IPS-18a (cell line): ENCODE measurements at regions not wholly inside any gene's neighbourhood (a gene's known extent, or its start where the extent isn't known, plus 50 kb on each side); places are given as distances from the start of the nearest gene placed in this dataset.

Source experiments
- H3K27ac ChIP-seq: one replicate; pipeline ENCODE4 v1.5.1; 2013; ENCODE audit warnings: low read length
- H3K27me3 ChIP-seq: one replicate; pipeline ENCODE4 v1.6.1; 2013; ENCODE audit warnings: mild to moderate bottlenecking, low read length; ENCODE audit not compliant: control insufficient read depth, insufficient read depth
- H3K36me3 ChIP-seq: one replicate; pipeline ENCODE4 v1.6.1; 2013; ENCODE audit warnings: low read depth, low read length; ENCODE audit not compliant: control insufficient read depth
- H3K4me1 ChIP-seq: one replicate; pipeline ENCODE4 v1.6.1; 2013; ENCODE audit warnings: low read depth, low read length; ENCODE audit not compliant: control insufficient read depth
- H3K4me3 ChIP-seq: one replicate; pipeline ENCODE4 v1.5.1; 2013; ENCODE audit warnings: low read length
- H3K9ac ChIP-seq: one replicate; pipeline ENCODE4 v1.6.1; 2013; ENCODE audit warnings: mild to moderate bottlenecking, low read length, moderate library complexity
- H3K9me3 ChIP-seq: one replicate; pipeline ENCODE4 v1.6.1; 2013; ENCODE audit warnings: low read depth, low read length; ENCODE audit not compliant: control insufficient read depth

- Histone ChIP-seq H3K36me3 (no peaks in the 10 kb centered on the region), H3K9ac (no peak overlapping the region), H3K4me1 (no peaks in the 10 kb centered on the region), H3K9me3 (no peaks in the 10 kb centered on the region), H3K4me3 (no peak overlapping the region), H3K27ac (no peak overlapping the region), H3K27me3 (no peaks in the 10 kb centered on the region)
Measured at GRCh38 chr4:124177647-124178425, 534.7 kb downstream of the ANKRD50 start.

- Histone ChIP-seq H3K27ac (no peak overlapping the region), H3K9ac (no peak overlapping the region), H3K9me3 (no peaks in the 10 kb centered on the region), H3K4me3 (no peak overlapping the region), H3K27me3 (no peaks in the 10 kb centered on the region), H3K4me1 (peaks cover 3% of the 10 kb centered on the region), H3K36me3 (no peaks in the 10 kb centered on the region)
Measured at GRCh38 chr4:124178449-124179021, 534.0 kb downstream of the ANKRD50 start.

- Histone ChIP-seq H3K27me3 (no peaks in the 10 kb centered on the region), H3K9ac (no peak overlapping the region), H3K27ac (no peak overlapping the region), H3K36me3 (no peaks in the 10 kb centered on the region), H3K9me3 (no peaks in the 10 kb centered on the region), H3K4me1 (peaks cover 3% of the 10 kb centered on the region), H3K4me3 (no peak overlapping the region)
Measured at GRCh38 chr4:124179506-124180186, 532.9 kb downstream of the ANKRD50 start.

GRCh38 chr4:124181039-124181438 lies 531.5 kb downstream of the ANKRD50 start:
- H3K9me3 ChIP-seq = no peaks in the 10 kb centered on the region
- H3K4me3 ChIP-seq = no peak overlapping the region
- no peak overlapping the region for H3K27ac ChIP-seq
- H3K27me3 ChIP-seq = no peaks in the 10 kb centered on the region
- no peak overlapping the region for H3K9ac ChIP-seq
- peaks cover 3% of the 10 kb centered on the region for H3K4me1 ChIP-seq
- no peaks in the 10 kb centered on the region for H3K36me3 ChIP-seq

GRCh38 chr4:124183231-124183630 lies 529.3 kb downstream of the ANKRD50 start:
- H3K9ac ChIP-seq = no peak overlapping the region

GRCh38 chr4:124183926-124184325 lies 528.6 kb downstream of the ANKRD50 start:
- no peaks in the 10 kb centered on the region for H3K9me3 ChIP-seq
- H3K36me3 ChIP-seq = no peaks in the 10 kb centered on the region
- H3K4me3 ChIP-seq = no peak overlapping the region
- no peaks in the 10 kb centered on the region for H3K27me3 ChIP-seq
- no peak overlapping the region for H3K9ac ChIP-seq
- peaks cover 3% of the 10 kb centered on the region for H3K4me1 ChIP-seq
- H3K27ac ChIP-seq = no peak overlapping the region

More at GRCh38 chr4:124183231-124183630, 529.3 kb downstream of the ANKRD50 start:
- H3K27me3 ChIP-seq = no peaks in the 10 kb centered on the region
- H3K36me3 ChIP-seq = no peaks in the 10 kb centered on the region
- H3K27ac ChIP-seq = no peak overlapping the region
- H3K4me3 ChIP-seq = no peak overlapping the region
- peaks cover 3% of the 10 kb centered on the region for H3K4me1 ChIP-seq
- no peaks in the 10 kb centered on the region for H3K9me3 ChIP-seq

GRCh38 chr4:124184792-124185191 lies 527.7 kb downstream of the ANKRD50 start:
- no peaks in the 10 kb centered on the region for H3K27me3 ChIP-seq
- H3K9ac ChIP-seq = no peak overlapping the region
- no peak overlapping the region for H3K4me3 ChIP-seq
- no peaks in the 10 kb centered on the region for H3K9me3 ChIP-seq
- peaks cover 3% of the 10 kb centered on the region for H3K4me1 ChIP-seq
- no peak overlapping the region for H3K27ac ChIP-seq
- H3K36me3 ChIP-seq = no peaks in the 10 kb centered on the region

- Histone ChIP-seq H3K27ac (no peak overlapping the region), H3K27me3 (no peaks in the 10 kb centered on the region)
Measured at GRCh38 chr4:124188595-124188994, 523.9 kb downstream of the ANKRD50 start.

GRCh38 chr4:124189545-124189944 lies 523.0 kb downstream of the ANKRD50 start:
- Histone ChIP-seq H3K27ac (no peak overlapping the region), H3K4me1 (no peaks in the 10 kb centered on the region), H3K9ac (no peak overlapping the region), H3K36me3 (no peaks in the 10 kb centered on the region), H3K9me3 (no peaks in the 10 kb centered on the region), H3K27me3 (no peaks in the 10 kb centered on the region), H3K4me3 (no peak overlapping the region)

More at GRCh38 chr4:124188595-124188994, 523.9 kb downstream of the ANKRD50 start:
- H3K9me3 ChIP-seq = no peaks in the 10 kb centered on the region
- H3K36me3 ChIP-seq = no peaks in the 10 kb centered on the region
- H3K9ac ChIP-seq = no peak overlapping the region
- H3K4me1 ChIP-seq = no peaks in the 10 kb centered on the region
- no peak overlapping the region for H3K4me3 ChIP-seq

GRCh38 chr4:124191329-124191728 lies 521.2 kb downstream of the ANKRD50 start:
- no peaks in the 10 kb centered on the region for H3K36me3 ChIP-seq
- H3K27me3 ChIP-seq = no peaks in the 10 kb centered on the region
- no peak overlapping the region for H3K9ac ChIP-seq
- no peaks in the 10 kb centered on the region for H3K4me1 ChIP-seq
- no peak overlapping the region for H3K4me3 ChIP-seq
- no peak overlapping the region for H3K27ac ChIP-seq
- H3K9me3 ChIP-seq = no peaks in the 10 kb centered on the region

- Histone ChIP-seq H3K9ac (no peak overlapping the region), H3K4me3 (no peak overlapping the region), H3K27ac (no peak overlapping the region), H3K27me3 (no peaks in the 10 kb centered on the region), H3K36me3 (no peaks in the 10 kb centered on the region), H3K9me3 (no peaks in the 10 kb centered on the region), H3K4me1 (no peaks in the 10 kb centered on the region)
Measured at GRCh38 chr4:124192544-124192943, 520.0 kb downstream of the ANKRD50 start.
